ENCODE measurements at regions not wholly inside any gene's neighbourhood (a gene's known extent, or its start where the extent isn't known, plus 50 kb on each side); places are given as distances from the start of the nearest gene placed in this dataset.
"Not testable (repeated sequence)": the region's sequence is repeated elsewhere in the genome, so short reads cannot be mapped to it uniquely, and the experiment has no call there.

GRCh38 chr16:22648941-22649340 is 138.2 kb downstream of the NPIPB5 start:
- H3K4me1 ChIP-seq (ENCODE audit: control insufficient read depth in 3 of 3, insufficient read depth in 3 of 3, low read length in 3 of 3): no peaks in the 10 kb centered on the region
- H3K9ac ChIP-seq (ENCODE audit: low read depth in 1 of 3, low read length in 3 of 3): no peak overlapping the region
- peaks cover 0 to 5% (median 4%) of the 10 kb centered on the region in 3 donors for H3K27me3 ChIP-seq (ENCODE audit: control insufficient read depth in 3 of 3, insufficient read depth in 3 of 3, low read length in 3 of 3)
- H3K27ac ChIP-seq (ENCODE audit: low read depth, low read length): no peak overlapping the region
- H3K9me3 ChIP-seq (ENCODE audit: control insufficient read depth in 3 of 3, low read length in 3 of 3): no peaks in the 10 kb centered on the region
- H3K36me3 ChIP-seq (ENCODE audit: control insufficient read depth in 3 of 3, insufficient read depth in 3 of 3, low read length in 3 of 3): no peaks in the 10 kb centered on the region
- no peak overlapping the region for H3K4me3 ChIP-seq (ENCODE audit: low read length in 3 of 3)

GRCh38 chr16:22651111-22651817 is 140.6 kb downstream of the NPIPB5 start:
- H3K9me3 ChIP-seq (ENCODE audit: control insufficient read depth in 3 of 3, low read length in 3 of 3); H3K9ac ChIP-seq (ENCODE audit: low read depth in 1 of 3, low read length in 3 of 3); H3K27me3 ChIP-seq (ENCODE audit: control insufficient read depth in 3 of 3, insufficient read depth in 3 of 3, low read length in 3 of 3); H3K4me1 ChIP-seq (ENCODE audit: control insufficient read depth in 3 of 3, insufficient read depth in 3 of 3, low read length in 3 of 3); H3K4me3 ChIP-seq (ENCODE audit: low read length in 3 of 3); H3K36me3 ChIP-seq (ENCODE audit: control insufficient read depth in 3 of 3, insufficient read depth in 3 of 3, low read length in 3 of 3); H3K27ac ChIP-seq (ENCODE audit: low read depth, low read length): not testable (repeated sequence)

GRCh38 chr16:22652463-22652845 is 141.8 kb downstream of the NPIPB5 start:
- Histone ChIP-seq H3K4me3 (ENCODE audit: low read length in 3 of 3) (no peak overlapping the region), H3K36me3 (ENCODE audit: control insufficient read depth in 3 of 3, insufficient read depth in 3 of 3, low read length in 3 of 3) (no peaks in the 10 kb centered on the region), H3K27me3 (ENCODE audit: control insufficient read depth in 3 of 3, insufficient read depth in 3 of 3, low read length in 3 of 3) (peaks cover 0 to 4% (median 0%) of the 10 kb centered on the region in 3 donors), H3K9me3 (ENCODE audit: control insufficient read depth in 3 of 3, low read length in 3 of 3) (no peaks in the 10 kb centered on the region), H3K9ac (ENCODE audit: low read depth in 1 of 3, low read length in 3 of 3) (no peak overlapping the region), H3K4me1 (ENCODE audit: control insufficient read depth in 3 of 3, insufficient read depth in 3 of 3, low read length in 3 of 3) (no peaks in the 10 kb centered on the region), H3K27ac (ENCODE audit: low read depth, low read length) (no peak overlapping the region)

GRCh38 chr16:22653876-22654275 is 143.2 kb downstream of the NPIPB5 start:
- Histone ChIP-seq H3K27ac (ENCODE audit: low read depth, low read length) (no peak overlapping the region), H3K27me3 (ENCODE audit: control insufficient read depth in 3 of 3, insufficient read depth in 3 of 3, low read length in 3 of 3) (peaks cover 0 to 1% (median 0%) of the 10 kb centered on the region in 3 donors), H3K36me3 (ENCODE audit: control insufficient read depth in 3 of 3, insufficient read depth in 3 of 3, low read length in 3 of 3) (no peaks in the 10 kb centered on the region)

GRCh38 chr16:22656573-22656972 is 145.9 kb downstream of the NPIPB5 start:
- H3K36me3 ChIP-seq (ENCODE audit: control insufficient read depth in 3 of 3, insufficient read depth in 3 of 3, low read length in 3 of 3); H3K27me3 ChIP-seq (ENCODE audit: control insufficient read depth in 3 of 3, insufficient read depth in 3 of 3, low read length in 3 of 3); H3K9me3 ChIP-seq (ENCODE audit: control insufficient read depth in 3 of 3, low read length in 3 of 3); H3K4me1 ChIP-seq (ENCODE audit: control insufficient read depth in 3 of 3, insufficient read depth in 3 of 3, low read length in 3 of 3); H3K9ac ChIP-seq (ENCODE audit: low read depth in 1 of 3, low read length in 3 of 3); H3K27ac ChIP-seq (ENCODE audit: low read depth, low read length); H3K4me3 ChIP-seq (ENCODE audit: low read length in 3 of 3): not testable (repeated sequence)

More at GRCh38 chr16:22653876-22654275, 143.2 kb downstream of the NPIPB5 start:
- no peak overlapping the region for H3K4me3 ChIP-seq (ENCODE audit: low read length in 3 of 3)
- no peaks in the 10 kb centered on the region for H3K9me3 ChIP-seq (ENCODE audit: control insufficient read depth in 3 of 3, low read length in 3 of 3)
- H3K9ac ChIP-seq (ENCODE audit: low read depth in 1 of 3, low read length in 3 of 3): no peak overlapping the region
- H3K4me1 ChIP-seq (ENCODE audit: control insufficient read depth in 3 of 3, insufficient read depth in 3 of 3, low read length in 3 of 3): no peaks in the 10 kb centered on the region

- peaks cover 0 to 14% (median 13%) of the 10 kb centered on the region in 3 donors for H3K27me3 ChIP-seq (ENCODE audit: control insufficient read depth in 3 of 3, insufficient read depth in 3 of 3, low read length in 3 of 3)
- no peak overlapping the region for H3K9ac ChIP-seq (ENCODE audit: low read depth in 1 of 3, low read length in 3 of 3)
- H3K36me3 ChIP-seq (ENCODE audit: control insufficient read depth in 3 of 3, insufficient read depth in 3 of 3, low read length in 3 of 3): no peaks in the 10 kb centered on the region
- no peaks in the 10 kb centered on the region for H3K4me1 ChIP-seq (ENCODE audit: control insufficient read depth in 3 of 3, insufficient read depth in 3 of 3, low read length in 3 of 3)
- H3K27ac ChIP-seq (ENCODE audit: low read depth, low read length): no peak overlapping the region
- peaks cover 0 to 6% (median 3%) of the 10 kb centered on the region in 3 donors for H3K9me3 ChIP-seq (ENCODE audit: control insufficient read depth in 3 of 3, low read length in 3 of 3)
- no peak overlapping the region for H3K4me3 ChIP-seq (ENCODE audit: low read length in 3 of 3)
Observed at GRCh38 chr16:22659933-22660332, 149.2 kb downstream of the NPIPB5 start.

- Histone ChIP-seq H3K27ac (ENCODE audit: low read depth, low read length) (no peak overlapping the region), H3K4me1 (ENCODE audit: control insufficient read depth in 3 of 3, insufficient read depth in 3 of 3, low read length in 3 of 3) (no peaks in the 10 kb centered on the region), H3K36me3 (ENCODE audit: control insufficient read depth in 3 of 3, insufficient read depth in 3 of 3, low read length in 3 of 3) (no peaks in the 10 kb centered on the region), H3K27me3 (ENCODE audit: control insufficient read depth in 3 of 3, insufficient read depth in 3 of 3, low read length in 3 of 3) (peaks cover 0 to 17% (median 15%) of the 10 kb centered on the region in 3 donors), H3K4me3 (ENCODE audit: low read length in 3 of 3) (no peak overlapping the region), H3K9me3 (ENCODE audit: control insufficient read depth in 3 of 3, low read length in 3 of 3) (peaks cover 0 to 6% (median 3%) of the 10 kb centered on the region in 3 donors), H3K9ac (ENCODE audit: low read depth in 1 of 3, low read length in 3 of 3) (no peak overlapping the region)
Observed at GRCh38 chr16:22660441-22661160, 149.9 kb downstream of the NPIPB5 start.

- Histone ChIP-seq H3K4me3 (ENCODE audit: low read length in 3 of 3) (no peak overlapping the region), H3K9me3 (ENCODE audit: control insufficient read depth in 3 of 3, low read length in 3 of 3) (peaks cover 0 to 6% (median 3%) of the 10 kb centered on the region in 3 donors), H3K9ac (ENCODE audit: low read depth in 1 of 3, low read length in 3 of 3) (no peak overlapping the region), H3K27me3 (ENCODE audit: control insufficient read depth in 3 of 3, insufficient read depth in 3 of 3, low read length in 3 of 3) (peaks cover 0 to 17% (median 15%) of the 10 kb centered on the region in 3 donors), H3K4me1 (ENCODE audit: control insufficient read depth in 3 of 3, insufficient read depth in 3 of 3, low read length in 3 of 3) (no peaks in the 10 kb centered on the region), H3K36me3 (ENCODE audit: control insufficient read depth in 3 of 3, insufficient read depth in 3 of 3, low read length in 3 of 3) (no peaks in the 10 kb centered on the region), H3K27ac (ENCODE audit: low read depth, low read length) (no peak overlapping the region)
Observed at GRCh38 chr16:22661161-22661647, 150.5 kb downstream of the NPIPB5 start.

GRCh38 chr16:22662958-22663357 is 151.0 kb upstream of the HS3ST2 start:
- not testable (repeated sequence) for H3K9ac ChIP-seq (ENCODE audit: low read depth in 1 of 3, low read length in 3 of 3); H3K9me3 ChIP-seq (ENCODE audit: control insufficient read depth in 3 of 3, low read length in 3 of 3); H3K36me3 ChIP-seq (ENCODE audit: control insufficient read depth in 3 of 3, insufficient read depth in 3 of 3, low read length in 3 of 3); H3K4me1 ChIP-seq (ENCODE audit: control insufficient read depth in 3 of 3, insufficient read depth in 3 of 3, low read length in 3 of 3); H3K4me3 ChIP-seq (ENCODE audit: low read length in 3 of 3); H3K27ac ChIP-seq (ENCODE audit: low read depth, low read length)
- H3K27me3 ChIP-seq (ENCODE audit: control insufficient read depth in 3 of 3, insufficient read depth in 3 of 3, low read length in 3 of 3): peaks cover 0 to 17% (median 15%) of the 10 kb centered on the region in 3 donors

- Histone ChIP-seq H3K9ac (ENCODE audit: low read depth in 1 of 3, low read length in 3 of 3) (no peak overlapping the region), H3K27me3 (ENCODE audit: control insufficient read depth in 3 of 3, insufficient read depth in 3 of 3, low read length in 3 of 3) (peaks cover 0 to 17% (median 15%) of the 10 kb centered on the region in 3 donors), H3K36me3 (ENCODE audit: control insufficient read depth in 3 of 3, insufficient read depth in 3 of 3, low read length in 3 of 3) (no peaks in the 10 kb centered on the region), H3K27ac (ENCODE audit: low read depth, low read length) (no peak overlapping the region), H3K9me3 (ENCODE audit: control insufficient read depth in 3 of 3, low read length in 3 of 3) (peaks cover 0 to 6% (median 3%) of the 10 kb centered on the region in 3 donors), H3K4me1 (ENCODE audit: control insufficient read depth in 3 of 3, insufficient read depth in 3 of 3, low read length in 3 of 3) (no peaks in the 10 kb centered on the region), H3K4me3 (ENCODE audit: low read length in 3 of 3) (no peak overlapping the region)
Observed at GRCh38 chr16:22663389-22664064, 150.4 kb upstream of the HS3ST2 start.

Data from skeletal muscle tissue (tissue), 3 donors.